PC-3 (cell line): ENCODE measurements at regions not wholly inside any gene's neighbourhood (a gene's known extent, or its start where the extent isn't known, plus 50 kb on each side); places are given as distances from the start of the nearest gene placed in this dataset.

ENCODE experiments used
- ATAC-seq: fragments of 200-7000 bp; cut with Tn5 transposase; 2 replicates; pipeline ENCODE4 v1.9.1; 2020; ENCODE audit warnings: mild to moderate bottlenecking, moderate library complexity
- BruUV-seq: library from RNA; stranded (reverse); fragments of 400-500 nt; replicated peaks from 2 replicates; lab custom pipeline; 2021; lab: Mats Ljungman, UMichigan
- CTCF ChIA-PET: fragments of 300-600 bp; sonication (Branson Sonifier 250); formaldehyde crosslinking; loops from one replicate; lab custom pipeline; 2022; ENCODE audit warnings: antibody characterized with exemption; lab: Charles Lee
- POLR2A ChIA-PET: fragments of 300-600 bp; sonication (Branson Sonifier 250); formaldehyde crosslinking; loops from one replicate; lab custom pipeline; 2022; ENCODE audit warnings: antibody characterized with exemption; ENCODE audit not compliant: unreplicated experiment; lab: Charles Lee
- DNase-seq: peaks from one replicate; pipeline ENCODE4 v3.0.0-alpha.2; 2015
- H2AFZ ChIP-seq: fragments of 300-600 bp; sonication (generic); 2 replicates; pipeline ENCODE4 v1.6.0; 2016; ENCODE audit warnings: antibody characterized with exemption, low read length
- H3F3A ChIP-seq: fragments of 300-600 bp; sonication (generic); one replicate; pipeline ENCODE4 v1.6.0; 2017; ENCODE audit warnings: antibody characterized with exemption, low read length, control low read depth, mild to moderate bottlenecking; ENCODE audit not compliant: unreplicated experiment
- H3K27ac ChIP-seq: fragments of 300-600 bp; sonication (generic); 2 replicates; pipeline ENCODE4 v1.5.1; 2016; ENCODE audit warnings: mild to moderate bottlenecking, low read length
- H3K27me3 ChIP-seq: fragments of 300-600 bp; sonication (generic); 2 replicates; pipeline ENCODE4 v1.6.1; 2016; ENCODE audit warnings: low read length, mixed read lengths
- H3K36me3 ChIP-seq: fragments of 300-600 bp; sonication (generic); 2 replicates; pipeline ENCODE4 v1.6.1; 2016; ENCODE audit warnings: low read depth, mixed run types, low read length, mixed read lengths
- H3K4me1 ChIP-seq: fragments of 300-600 bp; sonication (generic); 2 replicates; pipeline ENCODE4 v1.5.1; 2016; ENCODE audit warnings: low read length; ENCODE audit not compliant: insufficient read depth
- H3K4me2 ChIP-seq: fragments of 300-600 bp; sonication (generic); 2 replicates; pipeline ENCODE4 v1.6.0; 2016; ENCODE audit warnings: low read length
- H3K4me3 ChIP-seq: fragments of 300-600 bp; sonication (generic); 2 replicates; pipeline ENCODE4 v1.5.1; 2016; ENCODE audit warnings: mild to moderate bottlenecking, low read length, mixed read lengths
- H3K79me2 ChIP-seq: fragments of 300-600 bp; sonication (generic); 2 replicates; pipeline ENCODE4 v1.6.1; 2017; ENCODE audit warnings: low read length, mixed read lengths
- H3K9ac ChIP-seq: fragments of 300-600 bp; sonication (generic); 2 replicates; pipeline ENCODE4 v1.6.0; 2016; ENCODE audit warnings: mild to moderate bottlenecking, low read length
- H3K9me2 ChIP-seq: fragments of 300-600 bp; sonication (generic); replicated peaks from 2 replicates; pipeline ENCODE4 v1.6.1; 2016; ENCODE audit warnings: mixed run types, low read length, mixed read lengths
- H3K9me3 ChIP-seq: fragments of 300-600 bp; sonication (generic); 2 replicates; pipeline ENCODE4 v1.6.1; 2016; ENCODE audit warnings: low read length, mixed read lengths
- H4K20me1 ChIP-seq: fragments of 300-600 bp; sonication (generic); 2 replicates; pipeline ENCODE4 v1.6.1; 2016; ENCODE audit warnings: low read length, mixed read lengths
- CTCF ChIP-seq: fragments of 300-600 bp; sonication (generic); conservative IDR thresholded peaks from 2 replicates; pipeline ENCODE4 v1.5.1; 2017; ENCODE audit warnings: antibody characterized with exemption, low read depth, mild to moderate bottlenecking, low read length
- EZH2 ChIP-seq: fragments of 300-600 bp; sonication (generic); IDR thresholded peaks from one replicate; pipeline ENCODE4 v1.6.1; 2017; ENCODE audit warnings: antibody characterized with exemption, mild to moderate bottlenecking, low read length; ENCODE audit not compliant: unreplicated experiment
- EZH2phosphoT487 ChIP-seq: fragments of 300-600 bp; sonication (generic); IDR thresholded peaks from 2 replicates; pipeline ENCODE4 v1.6.1; 2018; ENCODE audit warnings: mild to moderate bottlenecking, antibody characterized with exemption, low read length, borderline replicate concordance
- intact Hi-C: fragments of 100-400 bp; cut with micrococcal nuclease; formaldehyde crosslinking; loops from 2 replicates; pipeline ENCODE4 v1.9.0; 2023

- H3K79me2 ChIP-seq = no peaks in the 10 kb centered on the region
- H4K20me1 ChIP-seq = no peaks in the 10 kb centered on the region
- H3K4me2 ChIP-seq = no peak overlapping the region
- H2AFZ ChIP-seq = no peak overlapping the region
- H3K9me3 ChIP-seq = peaks cover 46% of the 10 kb centered on the region
- TF ChIP-seq EZH2phosphoT487 (no peak), CTCF (no peak), EZH2 (no peak)
- H3K36me3 ChIP-seq = no peaks in the 10 kb centered on the region
- DNase-seq (no peak), ATAC-seq (no peak)
- H3K27me3 ChIP-seq = no peaks in the 10 kb centered on the region
- intact Hi-C loops = no loop called here
- H3K27ac ChIP-seq = no peak overlapping the region
- no peak overlapping the region for H3K9ac ChIP-seq
- no peaks in the 10 kb centered on the region for H3F3A ChIP-seq
- no peaks in the 10 kb centered on the region for H3K4me1 ChIP-seq
- ChIA-PET CTCF (no interaction called here), POLR2A (no interaction called here)
- no peaks in the 10 kb centered on the region for H3K9me2 ChIP-seq
- no TSS peak for BruUV-seq
- no peak overlapping the region for H3K4me3 ChIP-seq
Observed at GRCh38 chr3:3446251-3446650, 266.8 kb upstream of the CRBN start.

DNA sequence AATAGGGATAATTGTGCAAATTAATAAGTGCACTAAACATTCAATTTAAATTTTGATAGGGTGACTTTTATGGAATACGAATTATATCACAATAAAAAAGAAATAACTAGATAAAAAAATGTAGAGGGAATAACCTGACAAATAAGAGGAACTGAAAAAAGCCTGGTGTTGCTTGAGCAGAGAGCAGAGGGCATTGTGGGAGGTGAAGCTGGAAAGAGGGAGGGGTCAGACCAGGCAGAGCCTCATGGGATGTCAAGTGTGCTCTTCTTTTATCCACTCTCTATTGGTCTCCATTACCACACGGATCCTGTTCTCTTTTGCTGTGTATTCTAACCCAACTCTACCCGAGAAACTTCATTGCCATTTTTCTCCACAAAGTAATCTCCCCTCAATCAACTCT lies 264.0 kb upstream of the CRBN start:
- CTCF ChIA-PET = no interaction called here
- BruUV-seq = no TSS peak
- H3K4me2 ChIP-seq = no peak overlapping the region
- H3F3A ChIP-seq = no peaks in the 10 kb centered on the region
- H3K9me3 ChIP-seq = peaks cover 37% of the 10 kb centered on the region
- H3K4me3 ChIP-seq = no peak overlapping the region
- intact Hi-C loops = no loop called here
- TF ChIP-seq EZH2phosphoT487 (no peak), EZH2 (no peak), CTCF (no peak)
- ATAC-seq (no peak), DNase-seq (no peak)
- POLR2A ChIA-PET = no interaction called here
- H3K36me3 ChIP-seq = no peaks in the 10 kb centered on the region
- H3K4me1 ChIP-seq = no peaks in the 10 kb centered on the region
- H3K27ac ChIP-seq = no peak overlapping the region
- no peak overlapping the region for H2AFZ ChIP-seq
- no peaks in the 10 kb centered on the region for H3K79me2 ChIP-seq
- no peak overlapping the region for H3K9ac ChIP-seq
- H3K9me2 ChIP-seq = no peaks in the 10 kb centered on the region
- H3K27me3 ChIP-seq = no peaks in the 10 kb centered on the region
- H4K20me1 ChIP-seq = no peaks in the 10 kb centered on the region

DNA sequence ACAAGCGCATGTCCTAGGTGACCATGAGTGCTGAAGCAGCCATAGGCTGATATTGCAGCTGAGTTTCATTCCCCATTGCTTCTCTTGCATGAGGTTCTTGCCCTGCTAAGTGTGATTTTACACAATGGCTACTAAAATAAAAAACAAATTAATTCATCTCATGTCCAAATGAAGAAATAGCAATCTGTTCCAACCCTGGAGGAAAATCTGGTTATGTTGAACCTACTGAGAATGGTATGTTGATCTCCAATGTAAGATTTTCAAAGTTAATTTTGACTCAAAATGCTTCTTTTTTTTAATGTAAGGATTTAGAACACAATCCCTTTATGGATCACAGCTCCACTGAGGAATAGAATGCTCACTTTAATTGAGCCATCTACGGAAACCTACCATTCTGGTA lies 254.2 kb upstream of the CRBN start:
- intact Hi-C loops = no loop called here
- no peak overlapping the region for H3K27ac ChIP-seq
- ChIA-PET POLR2A (no interaction called here), CTCF (no interaction called here)
- H3K9me3 ChIP-seq = peaks cover 21% of the 10 kb centered on the region; the same call in 1 of the 2 replicates
- no peaks in the 10 kb centered on the region for H3K9me2 ChIP-seq
- no peak overlapping the region for H2AFZ ChIP-seq
- H3K4me3 ChIP-seq = no peak overlapping the region
- BruUV-seq = no TSS peak
- H4K20me1 ChIP-seq = no peaks in the 10 kb centered on the region
- H3K4me2 ChIP-seq = no peak overlapping the region
- no peak for TF ChIP-seq EZH2phosphoT487
- TF ChIP-seq EZH2 = no peak
- TF ChIP-seq CTCF = no peak
- no peaks in the 10 kb centered on the region for H3F3A ChIP-seq
- no peak for DNase-seq
- no peak for ATAC-seq
- no peaks in the 10 kb centered on the region for H3K27me3 ChIP-seq
- H3K36me3 ChIP-seq = no peaks in the 10 kb centered on the region
- no peaks in the 10 kb centered on the region for H3K4me1 ChIP-seq
- no peaks in the 10 kb centered on the region for H3K79me2 ChIP-seq
- no peak overlapping the region for H3K9ac ChIP-seq
